Activated naive CD4-positive, alpha-beta T cell treated with anti-CD3 and anti-CD28 coated beads, Interleukin-2, amount 50 U/mL, for 72 hours (primary cell): ENCODE measurements at regions not wholly inside any gene's neighbourhood (a gene's known extent, or its start where the extent isn't known, plus 50 kb on each side); places are given as distances from the start of the nearest gene placed in this dataset.
A peak's percentile ranks its signal among the peaks of the same experiment; 100 is the strongest.

Experiments
- ATAC-seq, 2 donors: fragments of 150-1000 bp; cut with Tn5 transposase; 2 replicates each; pipeline ENCODE4 v1.10.0; 2021; ENCODE audit warnings: mild to moderate bottlenecking in 2 of 2, moderate library complexity in 2 of 2
- DNase-seq, 2 donors: peaks; one replicate each; pipeline ENCODE4 v3.0.0; 2021 to 2022; ENCODE audit warnings: low spot score in 2 of 2
- H3K27ac Mint-ChIP-seq, 2 donors: one replicate each; pipeline ENCODE4 v1.8.0; 2022; ENCODE audit warnings: mild to moderate bottlenecking in 2 of 2, mixed read lengths in 2 of 2
- H3K36me3 Mint-ChIP-seq, 2 donors: one replicate each; pipeline ENCODE4 v1.8.0; 2022; ENCODE audit warnings: mixed read lengths in 2 of 2
- H3K9me3 Mint-ChIP-seq, 2 donors: one replicate each; pipeline ENCODE4 v1.8.0; 2022; ENCODE audit warnings: mixed read lengths in 2 of 2

GRCh38 chr11:79678780-79679452 lies 238.1 kb upstream of the TENM4 start:
- DNase-seq (no peak), ATAC-seq (no peak)
- H3K27ac Mint-ChIP-seq = no peak overlapping the region
- no peaks in the 10 kb centered on the region for H3K36me3 Mint-ChIP-seq
- H3K9me3 Mint-ChIP-seq = peaks cover 4 to 21% of the 10 kb centered on the region in 2 donors

- ATAC-seq (no peak), DNase-seq (no peak)
- Mint-ChIP-seq H3K36me3 (no peaks in the 10 kb centered on the region), H3K9me3 (peaks cover 9 to 27% of the 10 kb centered on the region in 2 donors), H3K27ac (no peak overlapping the region)
Measured at GRCh38 chr11:79676396-79676795, 235.6 kb upstream of the TENM4 start.

- Mint-ChIP-seq H3K27ac (no peak overlapping the region), H3K9me3 (peaks cover 9 to 20% of the 10 kb centered on the region in 2 donors), H3K36me3 (no peaks in the 10 kb centered on the region)
- no peak for ATAC-seq
- no peak for DNase-seq
Measured at GRCh38 chr11:79675081-79675480, 234.3 kb upstream of the TENM4 start.

GRCh38 chr11:79672786-79673185 lies 232.0 kb upstream of the TENM4 start:
- DNase-seq = no peak
- no peaks in the 10 kb centered on the region for H3K36me3 Mint-ChIP-seq
- peaks cover 4 to 13% of the 10 kb centered on the region in 2 donors for H3K9me3 Mint-ChIP-seq
- no peak for ATAC-seq
- no peak overlapping the region for H3K27ac Mint-ChIP-seq

- Mint-ChIP-seq H3K36me3 (no peaks in the 10 kb centered on the region), H3K9me3 (peaks cover 4 to 10% of the 10 kb centered on the region in 2 donors), H3K27ac (no peak overlapping the region)
- no peak for ATAC-seq
- DNase-seq = no peak
Measured at GRCh38 chr11:79671401-79671800, 230.6 kb upstream of the TENM4 start.

- ATAC-seq = no peak
- Mint-ChIP-seq H3K36me3 (no peaks in the 10 kb centered on the region), H3K9me3 (peaks cover 4 to 6% of the 10 kb centered on the region in 2 donors), H3K27ac (no peak overlapping the region)
- DNase-seq = no peak
Measured at GRCh38 chr11:79670882-79671281, 230.1 kb upstream of the TENM4 start.

- Mint-ChIP-seq H3K36me3 (no peaks in the 10 kb centered on the region), H3K9me3 (peaks cover 7 to 12% of the 10 kb centered on the region in 2 donors), H3K27ac (no peak overlapping the region)
- no peak for ATAC-seq
- no peak for DNase-seq
Measured at GRCh38 chr11:79668575-79668974, 227.7 kb upstream of the TENM4 start.

GRCh38 chr11:79667380-79667779 lies 226.6 kb upstream of the TENM4 start:
- H3K27ac Mint-ChIP-seq = no peak overlapping the region
- ATAC-seq (no peak), DNase-seq (no peak)
- H3K9me3 Mint-ChIP-seq = peaks cover 11 to 14% of the 10 kb centered on the region in 2 donors
- no peaks in the 10 kb centered on the region for H3K36me3 Mint-ChIP-seq

GRCh38 chr11:79663017-79663416 lies 222.2 kb upstream of the TENM4 start:
- H3K27ac Mint-ChIP-seq = no peak overlapping the region
- peaks cover 9 to 25% of the 10 kb centered on the region in 2 donors for H3K9me3 Mint-ChIP-seq
- DNase-seq (no peak), ATAC-seq (no peak)
- H3K36me3 Mint-ChIP-seq = peaks cover 0 to 7% of the 10 kb centered on the region in 2 donors

- Mint-ChIP-seq H3K27ac (no peak overlapping the region), H3K9me3 (peaks cover 9 to 25% of the 10 kb centered on the region in 2 donors), H3K36me3 (peaks cover 0 to 7% of the 10 kb centered on the region in 2 donors)
- no peak for ATAC-seq
- no peak for DNase-seq
Measured at GRCh38 chr11:79661373-79661772, 220.5 kb upstream of the TENM4 start.

GRCh38 chr11:79648766-79649520 lies 208.1 kb upstream of the TENM4 start:
- DNase-seq (no peak), ATAC-seq (no peak)
- no peaks in the 10 kb centered on the region for H3K36me3 Mint-ChIP-seq
- H3K27ac Mint-ChIP-seq = no peak overlapping the region
- peaks cover 11 to 22% of the 10 kb centered on the region in 2 donors for H3K9me3 Mint-ChIP-seq

- peaks cover 0 to 22% of the 10 kb centered on the region in 2 donors for H3K9me3 Mint-ChIP-seq
- ATAC-seq = no peak
Measured at GRCh38 chr11:79637219-79637618, 196.4 kb upstream of the TENM4 start.

GRCh38 chr11:79634905-79635304 lies 194.1 kb upstream of the TENM4 start:
- no peak for ATAC-seq
- Mint-ChIP-seq H3K36me3 (no peaks in the 10 kb centered on the region), H3K9me3 (peaks cover 4 to 8% of the 10 kb centered on the region in 2 donors), H3K27ac (no peak overlapping the region)
- DNase-seq = no peak

More at GRCh38 chr11:79637219-79637618, 196.4 kb upstream of the TENM4 start:
- Mint-ChIP-seq H3K27ac (no peak overlapping the region), H3K36me3 (no peaks in the 10 kb centered on the region)
- no peak for DNase-seq

- ATAC-seq (no peak), DNase-seq (no peak)
- Mint-ChIP-seq H3K36me3 (no peaks in the 10 kb centered on the region), H3K9me3 (peaks cover 5 to 11% of the 10 kb centered on the region in 2 donors), H3K27ac (no peak overlapping the region)
Measured at GRCh38 chr11:79627281-79627680, 186.5 kb upstream of the TENM4 start.

- Mint-ChIP-seq H3K36me3 (no peaks in the 10 kb centered on the region), H3K9me3 (peaks cover 5 to 10% of the 10 kb centered on the region in 2 donors), H3K27ac (no peak overlapping the region)
- DNase-seq = no peak
- ATAC-seq = peak in 1 of 2 donors; percentile 34
Measured at GRCh38 chr11:79626135-79627075, 185.6 kb upstream of the TENM4 start.

GRCh38 chr11:79623375-79623774 lies 182.5 kb upstream of the TENM4 start:
- peaks cover 5 to 19% of the 10 kb centered on the region in 2 donors for H3K9me3 Mint-ChIP-seq
- no peak overlapping the region for H3K27ac Mint-ChIP-seq
- DNase-seq = no peak

GRCh38 chr11:79617561-79617960 lies 176.7 kb upstream of the TENM4 start:
- Mint-ChIP-seq H3K9me3 (peaks cover 14 to 23% of the 10 kb centered on the region in 2 donors), H3K27ac (no peak overlapping the region), H3K36me3 (no peaks in the 10 kb centered on the region)
- ATAC-seq (no peak), DNase-seq (no peak)

More at GRCh38 chr11:79623375-79623774, 182.5 kb upstream of the TENM4 start:
- no peaks in the 10 kb centered on the region for H3K36me3 Mint-ChIP-seq
- no peak for ATAC-seq
